NCI-H1092 treated with DMSO at 0.1 percent for 48 hours (cell line): ENCODE measurements at regions not wholly inside any gene's neighbourhood (a gene's known extent, or its start where the extent isn't known, plus 50 kb on each side); places are given as distances from the start of the nearest gene placed in this dataset.

Experiments used
- DNase-seq: peaks from one replicate; lab custom pipeline; 2025; lab: John Stamatoyannopoulos, UW

DNA sequence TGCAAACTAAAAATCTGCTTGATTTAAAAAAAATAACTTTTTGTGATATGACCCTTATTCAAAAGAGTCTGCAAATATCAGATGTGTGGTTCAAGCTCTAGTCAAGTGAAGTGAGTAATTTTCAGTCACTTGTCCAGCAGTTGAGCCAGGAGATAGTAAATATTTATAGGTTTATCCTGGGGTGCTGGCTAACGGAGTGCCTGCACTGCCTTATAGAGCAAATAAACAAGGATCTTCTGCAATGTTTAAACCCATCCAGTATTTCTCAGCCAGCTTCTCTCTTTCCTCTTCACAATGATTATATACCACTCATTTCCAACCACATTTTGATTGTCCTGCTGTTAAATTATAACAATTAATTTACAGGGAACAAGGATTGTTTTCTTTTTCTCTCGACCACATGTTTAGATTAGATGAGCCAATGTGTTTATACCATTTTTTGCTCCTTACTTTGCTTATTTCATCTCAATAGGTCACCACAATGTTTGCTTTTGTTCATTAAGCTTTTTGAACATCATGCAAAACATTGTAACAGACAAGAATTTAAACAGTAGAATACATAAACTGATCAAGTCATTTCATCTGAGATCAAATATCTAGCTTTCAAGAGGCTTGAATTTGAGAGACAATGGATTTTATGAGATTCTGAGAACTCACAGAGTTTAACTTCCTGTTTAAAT lies 60.3 kb upstream of the GREM2 start:
- no peak for DNase-seq

- no peak for DNase-seq
Measured at GRCh38 chr1:240667351-240667750, 55.4 kb upstream of the GREM2 start.

GRCh38 chr1:240666568-240667198 lies 54.7 kb upstream of the GREM2 start:
- DNase-seq = no peak

- no peak for DNase-seq
Measured at GRCh38 chr1:240663169-240663879, 51.4 kb upstream of the GREM2 start.
